GM18909 (cell line): ENCODE measurements at regions not wholly inside any gene's neighbourhood (a gene's known extent, or its start where the extent isn't known, plus 50 kb on each side); places are given as distances from the start of the nearest gene placed in this dataset.
"Not testable (repeated sequence)": the region's sequence is repeated elsewhere in the genome, so short reads cannot be mapped to it uniquely, and the experiment has no call there.

Source experiments
- ATAC-seq: cut with Tn5 transposase; IDR thresholded peaks from one replicate; pipeline ENCODE4 v1.9.1; 2021; ENCODE audit warnings: mild to moderate bottlenecking; ENCODE audit not compliant: unreplicated experiment, poor library complexity

GRCh38 chr1:143651350-143651992, 320.3 kb downstream of the FAM72C start:
- ATAC-seq: no peak

- not testable (repeated sequence) for ATAC-seq
Measured at GRCh38 chr1:143644035-143644434, 327.8 kb downstream of the FAM72C start.

- no peak for ATAC-seq
Measured at GRCh38 chr1:143643148-143643885, 328.5 kb downstream of the FAM72C start.

- no peak for ATAC-seq
Measured at GRCh38 chr1:143625886-143626285, 345.9 kb downstream of the FAM72C start.

- ATAC-seq: no peak
Measured at GRCh38 chr1:143619851-143620250, 351.9 kb downstream of the FAM72C start.

GRCh38 chr1:143611159-143611558, 360.6 kb downstream of the FAM72C start:
- no peak for ATAC-seq

- no peak for ATAC-seq
Measured at GRCh38 chr1:143610196-143610595, 361.6 kb downstream of the FAM72C start.

GRCh38 chr1:143604887-143605286, 366.9 kb downstream of the FAM72C start:
- no peak for ATAC-seq

GRCh38 chr1:143584508-143584907, 387.3 kb downstream of the FAM72C start:
- ATAC-seq: no peak

GRCh38 chr1:143574891-143575520, 396.8 kb downstream of the FAM72C start:
- no peak for ATAC-seq

- not testable (repeated sequence) for ATAC-seq
Measured at GRCh38 chr1:143572661-143573060, 399.1 kb downstream of the FAM72C start.

- ATAC-seq: not testable (repeated sequence)
Measured at GRCh38 chr1:143563761-143564160, 408.0 kb downstream of the FAM72C start.

- ATAC-seq: no peak
Measured at GRCh38 chr1:143553627-143554026, 418.2 kb downstream of the FAM72C start.

- not testable (repeated sequence) for ATAC-seq
Measured at GRCh38 chr1:143504703-143505102, 467.1 kb downstream of the FAM72C start.

GRCh38 chr1:143504080-143504479, 467.7 kb downstream of the FAM72C start:
- not testable (repeated sequence) for ATAC-seq

GRCh38 chr1:143503048-143503447, 468.7 kb downstream of the FAM72C start:
- not testable (repeated sequence) for ATAC-seq

GRCh38 chr1:143502038-143502437, 469.7 kb downstream of the FAM72C start:
- not testable (repeated sequence) for ATAC-seq

GRCh38 chr1:143498059-143498749, 473.6 kb downstream of the FAM72C start:
- ATAC-seq: not testable (repeated sequence)

GRCh38 chr1:143497374-143497747, 474.4 kb downstream of the FAM72C start:
- no peak for ATAC-seq

- ATAC-seq: not testable (repeated sequence)
Measured at GRCh38 chr1:143496526-143497373, 475.0 kb downstream of the FAM72C start.
